Naive thymus-derived CD8-positive, alpha-beta T cell (primary cell): ENCODE measurements at regions not wholly inside any gene's neighbourhood (a gene's known extent, or its start where the extent isn't known, plus 50 kb on each side); places are given as distances from the start of the nearest gene placed in this dataset.

Experiments
- ATAC-seq, 2 donors: fragments of 150-1000 bp; cut with Tn5 transposase in 1 of 2; sonication (Bioruptor Pico), chemical (Tn5 transposase) in 1 of 2; 1 replicate in 1 of 2; 2 replicates in 1 of 2; pipeline ENCODE4 v1.10.0; 2021; ENCODE audit warnings: mild to moderate bottlenecking in 2 of 2, moderate library complexity in 2 of 2
- POLR2A ChIA-PET: fragments of 350-600 bp; sonication (Branson Sonifier 250); formaldehyde crosslinking; loops from one replicate; lab custom pipeline; 2021; ENCODE audit warnings: antibody characterized with exemption; lab: Charles Lee
- DNase-seq, 10 donors: peaks; one replicate each; pipeline versions ENCODE4 v3.0.0 to v3.0.0-alpha.2; 2020 to 2022
- H3K27ac Mint-ChIP-seq, 10 donors: one replicate each; pipeline ENCODE4 v1.8.0; 2020 to 2022; ENCODE audit warnings: mild to moderate bottlenecking in 10 of 10, mixed read lengths in 10 of 10, moderate library complexity in 4 of 10, inconsistent platforms in 1 of 10
- H3K27me3 Mint-ChIP-seq, 5 donors: one replicate each; pipeline ENCODE4 v1.8.0; 2021 to 2022; ENCODE audit warnings: mixed read lengths in 5 of 5
- H3K36me3 Mint-ChIP-seq, 3 donors: one replicate each; pipeline ENCODE4 v1.8.0; 2020 to 2022; ENCODE audit warnings: mixed read lengths in 3 of 3, mild to moderate bottlenecking in 2 of 3, inconsistent platforms in 1 of 3
- H3K4me1 Mint-ChIP-seq, 4 donors: one replicate each; pipeline ENCODE4 v1.8.0; 2021 to 2022; ENCODE audit warnings: mixed read lengths in 4 of 4
- H3K4me3 Mint-ChIP-seq, 10 donors: one replicate each; pipeline ENCODE4 v1.8.0; 2020 to 2022; ENCODE audit warnings: mild to moderate bottlenecking in 10 of 10, mixed read lengths in 10 of 10, moderate library complexity in 6 of 10, inconsistent platforms in 1 of 10
- H3K9me3 Mint-ChIP-seq, 9 donors: one replicate each; pipeline ENCODE4 v1.8.0; 2020 to 2022; ENCODE audit warnings: mixed read lengths in 9 of 9, mild to moderate bottlenecking in 3 of 9, inconsistent platforms in 1 of 9, moderate library complexity in 1 of 9

DNA sequence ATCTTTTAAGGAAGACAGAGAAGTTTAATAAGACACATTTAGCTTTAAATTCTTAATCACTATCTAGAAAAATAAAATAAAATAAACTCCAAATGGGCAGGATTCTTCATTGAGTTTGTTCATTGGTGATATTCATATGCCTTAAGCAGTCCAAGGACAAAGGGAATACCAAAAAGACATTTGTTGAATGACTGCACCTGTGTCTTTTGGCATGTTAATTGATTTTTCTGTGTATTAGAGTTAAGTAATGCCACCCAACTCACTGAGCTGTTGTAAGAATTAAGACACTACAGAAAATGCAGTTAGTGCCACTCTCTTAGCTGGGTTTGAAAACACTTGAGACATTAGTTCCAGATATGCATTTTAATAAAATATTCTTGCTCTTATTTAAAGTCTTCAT is 683.6 kb upstream of the ROBO1 start:
- DNase-seq (no peak), ATAC-seq (no peak)
- H3K36me3 Mint-ChIP-seq, result no peaks in the 10 kb centered on the region
- no peaks in the 10 kb centered on the region for H3K27me3 Mint-ChIP-seq
- no peak overlapping the region for H3K4me3 Mint-ChIP-seq
- no peaks in the 10 kb centered on the region for H3K4me1 Mint-ChIP-seq
- H3K27ac Mint-ChIP-seq, result no peak overlapping the region
- POLR2A ChIA-PET, result no interaction called here
- H3K9me3 Mint-ChIP-seq, result peaks cover 0 to 3% (median 0%) of the 10 kb centered on the region in 9 donors

GRCh38 chr3:80445641-80446040 is 677.8 kb upstream of the ROBO1 start:
- DNase-seq, result no peak
- Mint-ChIP-seq H3K4me1 (no peaks in the 10 kb centered on the region), H3K36me3 (no peaks in the 10 kb centered on the region), H3K27me3 (no peaks in the 10 kb centered on the region), H3K9me3 (peaks cover 0 to 6% (median 0%) of the 10 kb centered on the region in 9 donors), H3K27ac (no peak overlapping the region), H3K4me3 (no peak overlapping the region)
- POLR2A ChIA-PET, result no interaction called here
- no peak for ATAC-seq

GRCh38 chr3:80445053-80445452 is 677.3 kb upstream of the ROBO1 start:
- Mint-ChIP-seq H3K4me1 (no peaks in the 10 kb centered on the region), H3K4me3 (no peak overlapping the region), H3K36me3 (no peaks in the 10 kb centered on the region), H3K9me3 (peaks cover 0 to 6% (median 0%) of the 10 kb centered on the region in 9 donors), H3K27me3 (no peaks in the 10 kb centered on the region), H3K27ac (no peak overlapping the region)
- no peak for ATAC-seq
- DNase-seq, result no peak
- POLR2A ChIA-PET, result no interaction called here

GRCh38 chr3:80439490-80439889 is 671.7 kb upstream of the ROBO1 start:
- H3K9me3 Mint-ChIP-seq, result peaks cover 0 to 5% (median 0%) of the 10 kb centered on the region in 9 donors

GRCh38 chr3:80434366-80434765 is 666.6 kb upstream of the ROBO1 start:
- Mint-ChIP-seq H3K36me3 (peaks cover 0 to 3% (median 0%) of the 10 kb centered on the region in 3 donors), H3K27ac (no peak overlapping the region), H3K27me3 (no peaks in the 10 kb centered on the region), H3K4me1 (no peaks in the 10 kb centered on the region), H3K4me3 (no peak overlapping the region), H3K9me3 (peaks cover 0 to 21% (median 7%) of the 10 kb centered on the region in 9 donors)
- ATAC-seq (no peak), DNase-seq (no peak)
- POLR2A ChIA-PET, result no interaction called here

More at GRCh38 chr3:80439490-80439889, 671.7 kb upstream of the ROBO1 start:
- no peaks in the 10 kb centered on the region for H3K27me3 Mint-ChIP-seq
- no peak overlapping the region for H3K4me3 Mint-ChIP-seq
- H3K4me1 Mint-ChIP-seq, result no peaks in the 10 kb centered on the region
- ATAC-seq (no peak), DNase-seq (no peak)
- H3K27ac Mint-ChIP-seq, result no peak overlapping the region
- POLR2A ChIA-PET, result no interaction called here
- no peaks in the 10 kb centered on the region for H3K36me3 Mint-ChIP-seq

GRCh38 chr3:80424951-80425350 is 657.2 kb upstream of the ROBO1 start:
- H3K9me3 Mint-ChIP-seq, result peaks cover 3 to 47% (median 9%) of the 10 kb centered on the region in 9 donors
- DNase-seq (no peak), ATAC-seq (no peak)
- POLR2A ChIA-PET, result no interaction called here
- H3K36me3 Mint-ChIP-seq, result no peaks in the 10 kb centered on the region
- H3K27me3 Mint-ChIP-seq, result no peaks in the 10 kb centered on the region
- H3K4me1 Mint-ChIP-seq, result no peaks in the 10 kb centered on the region
- no peak overlapping the region for H3K4me3 Mint-ChIP-seq
- no peak overlapping the region for H3K27ac Mint-ChIP-seq

GRCh38 chr3:80408030-80408721 is 640.4 kb upstream of the ROBO1 start:
- DNase-seq, result no peak
- Mint-ChIP-seq H3K27ac (no peak overlapping the region), H3K4me1 (no peaks in the 10 kb centered on the region), H3K4me3 (no peak overlapping the region), H3K36me3 (no peaks in the 10 kb centered on the region), H3K27me3 (no peaks in the 10 kb centered on the region), H3K9me3 (peaks cover 0 to 13% (median 2%) of the 10 kb centered on the region in 9 donors)
- no peak for ATAC-seq
- POLR2A ChIA-PET, result no interaction called here

DNA sequence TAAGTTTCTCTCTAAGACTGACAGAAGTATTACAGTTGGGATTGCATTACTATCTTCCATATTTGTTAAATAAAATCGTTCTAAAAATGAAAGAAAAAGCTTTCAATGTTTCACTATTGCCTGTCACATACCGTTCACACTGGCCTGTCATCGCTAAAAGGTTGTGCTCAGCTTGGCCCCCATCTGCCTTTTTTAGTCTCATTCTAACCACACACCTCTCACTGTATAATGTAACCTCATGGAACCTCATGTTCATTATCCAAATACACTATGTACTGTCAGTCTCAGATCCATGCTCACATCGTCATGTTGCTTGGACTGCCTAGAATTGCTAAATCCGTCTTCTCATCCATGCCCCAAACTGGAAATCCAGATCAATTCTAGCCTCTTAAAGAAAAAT is 637.8 kb upstream of the ROBO1 start:
- Mint-ChIP-seq H3K4me1 (no peaks in the 10 kb centered on the region), H3K9me3 (peaks cover 0 to 14% (median 3%) of the 10 kb centered on the region in 9 donors)

DNA sequence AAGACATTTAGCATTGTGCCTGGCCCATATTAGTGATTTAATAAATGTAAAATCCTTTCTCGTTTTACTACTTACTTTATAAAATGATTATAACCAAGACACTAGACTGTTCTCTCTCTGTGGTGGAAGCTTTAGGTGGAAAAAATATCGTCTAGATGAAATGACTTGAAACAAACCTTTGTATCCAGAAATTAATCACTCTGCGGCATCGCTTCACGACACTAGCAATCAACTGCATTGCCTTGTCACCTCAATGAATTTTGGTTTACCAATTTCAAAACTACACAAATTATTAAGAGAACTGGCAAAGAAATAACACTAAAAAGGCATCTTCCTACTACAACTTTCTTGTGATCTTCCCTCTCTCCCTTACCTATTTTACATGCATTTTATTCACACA is 627.2 kb upstream of the ROBO1 start:
- no peak overlapping the region for H3K4me3 Mint-ChIP-seq
- no peaks in the 10 kb centered on the region for H3K27me3 Mint-ChIP-seq
- no peaks in the 10 kb centered on the region for H3K36me3 Mint-ChIP-seq
- H3K9me3 Mint-ChIP-seq, result peaks cover 0 to 10% (median 3%) of the 10 kb centered on the region in 9 donors
- ATAC-seq (no peak), DNase-seq (no peak)
- no peak overlapping the region for H3K27ac Mint-ChIP-seq
- H3K4me1 Mint-ChIP-seq, result no peaks in the 10 kb centered on the region
- POLR2A ChIA-PET, result no interaction called here

More for the DNA sequence above, 637.8 kb upstream of the ROBO1 start:
- Mint-ChIP-seq H3K27ac (no peak overlapping the region), H3K27me3 (no peaks in the 10 kb centered on the region), H3K36me3 (no peaks in the 10 kb centered on the region), H3K4me3 (no peak overlapping the region)
- ATAC-seq, result no peak
- DNase-seq, result no peak
- POLR2A ChIA-PET, result no interaction called here

- Mint-ChIP-seq H3K9me3 (peaks cover 0 to 8% (median 3%) of the 10 kb centered on the region in 9 donors), H3K27me3 (no peaks in the 10 kb centered on the region), H3K4me3 (no peak overlapping the region), H3K4me1 (no peaks in the 10 kb centered on the region), H3K36me3 (no peaks in the 10 kb centered on the region), H3K27ac (no peak overlapping the region)
- ATAC-seq (no peak), DNase-seq (no peak)
- POLR2A ChIA-PET, result no interaction called here
These were observed 623.8 kb upstream of the ROBO1 start for GRCh38 chr3:80391573-80391972.

DNA sequence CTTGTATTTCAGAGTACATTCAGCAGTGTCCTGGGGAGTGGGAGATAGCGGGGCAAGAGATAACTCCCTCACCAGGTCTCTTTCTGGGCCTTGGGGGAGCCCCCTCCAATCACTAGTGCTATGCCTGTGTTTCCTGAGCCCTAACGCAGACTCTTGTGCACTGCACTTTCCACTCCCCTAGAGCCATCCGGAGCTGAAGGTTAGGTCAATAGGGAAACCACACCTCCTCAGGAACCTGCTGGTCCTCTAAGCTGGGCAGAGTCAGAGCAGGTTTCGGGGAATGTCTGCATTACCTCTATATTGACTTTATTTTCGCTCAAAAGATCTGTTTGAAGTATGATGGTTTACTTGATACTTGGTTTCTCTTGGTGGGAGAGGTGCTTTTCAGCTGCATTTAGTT is 617.0 kb upstream of the ROBO1 start:
- ATAC-seq, result no peak
- Mint-ChIP-seq H3K4me3 (no peak overlapping the region), H3K4me1 (no peaks in the 10 kb centered on the region), H3K27ac (no peak overlapping the region), H3K36me3 (peaks cover 0 to 5% (median 0%) of the 10 kb centered on the region in 3 donors), H3K27me3 (no peaks in the 10 kb centered on the region), H3K9me3 (peaks cover 2 to 34% (median 12%) of the 10 kb centered on the region in 9 donors)
- DNase-seq, result no peak
- POLR2A ChIA-PET, result no interaction called here

DNA sequence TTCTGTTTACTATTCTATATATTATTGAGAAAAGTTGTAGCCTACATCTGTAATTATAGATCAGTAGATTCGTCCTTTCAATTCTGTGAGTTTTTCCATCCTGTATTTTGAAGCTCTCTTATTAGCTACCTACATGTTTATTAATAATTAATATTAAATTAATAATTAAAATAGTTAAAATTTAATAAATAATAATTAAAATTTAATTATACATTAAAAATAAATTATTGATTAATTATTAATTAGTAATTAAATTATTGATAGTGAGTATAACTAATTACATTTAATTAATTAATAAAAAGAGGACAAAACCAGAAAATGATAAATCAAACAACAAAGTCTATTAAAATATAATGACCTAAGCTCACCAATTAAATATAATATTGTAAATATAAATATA is 606.6 kb upstream of the ROBO1 start:
- POLR2A ChIA-PET, result no interaction called here

GRCh38 chr3:80368616-80369015 is 600.8 kb upstream of the ROBO1 start:
- DNase-seq, result no peak
- no peak overlapping the region for H3K27ac Mint-ChIP-seq
- no peak overlapping the region for H3K4me3 Mint-ChIP-seq
- no peaks in the 10 kb centered on the region for H3K27me3 Mint-ChIP-seq
- no peaks in the 10 kb centered on the region for H3K36me3 Mint-ChIP-seq
- no peaks in the 10 kb centered on the region for H3K4me1 Mint-ChIP-seq
- POLR2A ChIA-PET, result no interaction called here
- peaks cover 0 to 24% (median 9%) of the 10 kb centered on the region in 9 donors for H3K9me3 Mint-ChIP-seq
- no peak for ATAC-seq

More for the DNA sequence above, 606.6 kb upstream of the ROBO1 start:
- Mint-ChIP-seq H3K9me3 (peaks cover 0 to 32% (median 5%) of the 10 kb centered on the region in 9 donors), H3K4me3 (no peak overlapping the region), H3K4me1 (no peaks in the 10 kb centered on the region), H3K27me3 (no peaks in the 10 kb centered on the region), H3K27ac (no peak overlapping the region), H3K36me3 (no peaks in the 10 kb centered on the region)
- no peak for DNase-seq
- ATAC-seq, result no peak
